ENCODE measurements at regions not wholly inside any gene's neighbourhood (a gene's known extent, or its start where the extent isn't known, plus 50 kb on each side); places are given as distances from the start of the nearest gene placed in this dataset.
"Not testable (repeated sequence)": the region's sequence is repeated elsewhere in the genome, so short reads cannot be mapped to it uniquely, and the experiment has no call there.

GRCh38 chr7:51386806-51387568 lies 70.4 kb upstream of the COBL start:
- DNase-seq: not testable (repeated sequence)

GRCh38 chr7:51386184-51386583 lies 69.6 kb upstream of the COBL start:
- not testable (repeated sequence) for DNase-seq

GRCh38 chr7:51382243-51382642 lies 65.6 kb upstream of the COBL start:
- DNase-seq: not testable (repeated sequence)

- DNase-seq: peak; percentile 91
Measured at GRCh38 chr7:51376420-51377092, 59.9 kb upstream of the COBL start.

- no peak for DNase-seq
Measured at GRCh38 chr7:51374936-51375335, 58.3 kb upstream of the COBL start.

- not testable (repeated sequence) for DNase-seq
Measured at GRCh38 chr7:51373607-51374006, 57.0 kb upstream of the COBL start.

- DNase-seq: no peak
Measured at GRCh38 chr7:51369746-51370145, 53.1 kb upstream of the COBL start.

- DNase-seq: not testable (repeated sequence)
Measured at GRCh38 chr7:51369228-51369627, 52.6 kb upstream of the COBL start.

- no peak for DNase-seq
Measured at GRCh38 chr7:51368334-51368733, 51.7 kb upstream of the COBL start.

GRCh38 chr7:51367614-51367968 lies 51.0 kb upstream of the COBL start:
- DNase-seq: peak; percentile 67

GRCh38 chr7:51366930-51367613 lies 50.5 kb upstream of the COBL start:
- DNase-seq: peak; percentile 74

Measured in NCI-H526 treated with DMSO at 0.1 percent for 48 hours (cell line).